Fibroblast of skin of abdomen (primary cell): ENCODE measurements at regions not wholly inside any gene's neighbourhood (a gene's known extent, or its start where the extent isn't known, plus 50 kb on each side); places are given as distances from the start of the nearest gene placed in this dataset.

Source experiments
- DNase-seq: peaks from one replicate; pipeline ENCODE4 v3.0.0-alpha.2; 2013

DNA sequence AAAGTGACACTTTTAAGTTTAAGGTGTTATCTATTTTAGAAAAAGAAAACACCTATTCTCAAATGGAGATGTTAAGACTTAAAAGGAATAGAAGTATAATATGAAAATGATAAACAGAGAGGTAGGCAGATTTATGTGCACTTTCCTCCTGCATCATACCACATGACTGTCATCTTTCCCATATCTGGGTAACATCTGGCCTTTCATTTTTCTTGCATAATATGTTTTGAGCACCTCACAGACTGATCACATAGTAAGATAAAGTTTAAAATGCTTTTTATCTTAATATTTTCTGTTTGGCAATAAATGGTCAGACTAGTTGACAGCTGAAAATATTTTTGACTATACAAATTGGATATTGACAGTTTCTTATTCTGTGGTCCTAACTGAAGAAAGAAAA, 1852.1 kb upstream of the PIK3C3 start:
- DNase-seq = no peak

DNA sequence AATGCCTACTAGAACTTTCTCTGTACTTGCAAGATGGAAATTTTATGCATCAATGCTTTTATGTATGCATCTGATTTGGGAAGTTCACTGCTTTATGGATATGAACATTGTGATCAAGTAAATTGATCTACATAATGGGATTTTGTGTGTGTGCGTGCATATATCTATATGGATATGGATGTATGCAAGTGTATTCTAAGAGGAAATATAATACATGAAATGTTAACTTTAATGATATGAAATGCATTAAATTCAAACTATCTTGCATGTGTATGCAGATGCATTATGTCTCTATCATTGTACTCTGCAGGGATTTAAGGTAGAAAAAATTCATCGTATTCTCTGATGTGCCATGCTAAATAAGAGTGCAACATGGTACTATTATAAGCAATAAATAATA, 1855.4 kb upstream of the PIK3C3 start:
- DNase-seq = no peak

- peak; percentile 5 for DNase-seq
Measured at GRCh38 chr18:40096675-40097074, 1858.4 kb upstream of the PIK3C3 start.

GRCh38 chr18:40094441-40094840, 1860.6 kb upstream of the PIK3C3 start:
- peak; percentile 31 for DNase-seq

GRCh38 chr18:40088130-40088529, 1866.9 kb upstream of the PIK3C3 start:
- no peak for DNase-seq

- no peak for DNase-seq
Measured at GRCh38 chr18:40079786-40080185, 1875.2 kb upstream of the PIK3C3 start.

GRCh38 chr18:40075616-40076015, 1879.4 kb upstream of the PIK3C3 start:
- DNase-seq = no peak

DNA sequence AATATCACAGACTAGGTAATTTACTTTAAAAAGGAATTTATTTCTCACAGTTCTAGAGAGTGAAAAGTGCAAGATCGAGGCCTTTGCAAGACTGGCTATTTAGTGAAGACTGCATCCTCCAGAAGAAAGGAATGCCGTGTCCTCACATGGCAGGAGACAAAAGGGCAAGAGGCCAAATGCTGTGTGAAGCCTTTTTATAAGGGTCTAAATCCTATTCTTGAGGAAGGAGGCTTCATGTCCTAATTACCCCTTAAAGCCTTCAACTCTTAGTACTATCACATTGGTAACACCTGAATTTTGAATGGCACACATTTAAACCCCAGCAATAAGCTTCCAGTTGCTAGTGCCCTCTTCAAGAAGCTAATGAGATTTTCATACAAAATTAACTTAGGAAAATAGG, 1882.3 kb upstream of the PIK3C3 start:
- DNase-seq = no peak

GRCh38 chr18:40066368-40066767, 1888.7 kb upstream of the PIK3C3 start:
- DNase-seq = no peak

- no peak for DNase-seq
Measured at GRCh38 chr18:40063488-40063887, 1891.5 kb upstream of the PIK3C3 start.

GRCh38 chr18:40061086-40061485, 1893.9 kb upstream of the PIK3C3 start:
- no peak for DNase-seq

- no peak for DNase-seq
Measured at GRCh38 chr18:40060562-40060961, 1894.5 kb upstream of the PIK3C3 start.

GRCh38 chr18:40058811-40059570, 1896.0 kb upstream of the PIK3C3 start:
- no peak for DNase-seq

DNA sequence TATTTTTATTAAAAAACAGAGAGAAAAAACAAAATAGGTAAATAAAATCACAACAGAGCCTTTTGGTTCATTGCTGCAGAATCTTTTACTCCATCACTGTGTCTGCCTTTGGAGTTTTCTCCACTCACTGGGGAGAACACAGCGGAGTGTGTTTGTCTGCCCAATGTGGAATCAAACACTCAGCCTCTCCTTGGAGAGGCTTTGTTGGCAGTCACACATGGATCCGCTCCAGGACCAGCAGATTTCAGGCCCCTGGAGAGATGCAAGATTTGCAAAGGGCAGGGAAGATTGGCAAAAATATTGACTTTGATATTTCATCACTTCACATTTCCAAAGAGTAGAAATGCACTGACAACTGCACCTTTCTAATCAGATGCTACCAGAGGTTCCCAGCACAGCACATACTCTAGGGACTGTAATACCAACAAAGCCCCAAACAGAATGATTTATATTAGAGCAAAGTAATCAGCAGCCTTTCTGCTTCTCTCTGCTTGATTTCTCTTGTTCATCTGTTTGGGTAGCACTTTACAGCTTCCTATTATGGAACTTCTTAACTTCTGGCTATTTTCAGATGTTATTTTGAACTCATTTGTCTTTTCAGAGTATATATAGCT, 1898.8 kb upstream of the PIK3C3 start:
- DNase-seq = no peak

DNA sequence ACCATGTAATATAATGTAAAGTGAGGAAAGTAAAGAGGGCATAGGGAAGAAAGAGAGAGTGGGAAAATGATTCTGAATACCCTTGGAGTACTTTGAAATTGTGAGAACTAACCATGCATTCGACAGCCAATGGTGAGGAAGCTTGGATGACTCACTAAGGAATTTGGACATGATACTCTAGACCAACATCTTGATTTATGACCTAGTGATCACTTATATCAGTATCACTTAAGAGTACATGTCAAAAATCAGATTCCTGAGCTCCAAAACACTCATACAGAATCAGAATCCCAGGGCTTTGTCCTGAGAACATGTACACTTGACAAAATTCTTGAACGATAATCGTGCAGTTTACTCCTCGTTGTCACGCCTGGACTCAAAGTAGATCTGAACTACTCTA, 1899.8 kb upstream of the PIK3C3 start:
- peak; percentile 2 for DNase-seq

GRCh38 chr18:40049716-40050115, 1905.3 kb upstream of the PIK3C3 start:
- no peak for DNase-seq

DNA sequence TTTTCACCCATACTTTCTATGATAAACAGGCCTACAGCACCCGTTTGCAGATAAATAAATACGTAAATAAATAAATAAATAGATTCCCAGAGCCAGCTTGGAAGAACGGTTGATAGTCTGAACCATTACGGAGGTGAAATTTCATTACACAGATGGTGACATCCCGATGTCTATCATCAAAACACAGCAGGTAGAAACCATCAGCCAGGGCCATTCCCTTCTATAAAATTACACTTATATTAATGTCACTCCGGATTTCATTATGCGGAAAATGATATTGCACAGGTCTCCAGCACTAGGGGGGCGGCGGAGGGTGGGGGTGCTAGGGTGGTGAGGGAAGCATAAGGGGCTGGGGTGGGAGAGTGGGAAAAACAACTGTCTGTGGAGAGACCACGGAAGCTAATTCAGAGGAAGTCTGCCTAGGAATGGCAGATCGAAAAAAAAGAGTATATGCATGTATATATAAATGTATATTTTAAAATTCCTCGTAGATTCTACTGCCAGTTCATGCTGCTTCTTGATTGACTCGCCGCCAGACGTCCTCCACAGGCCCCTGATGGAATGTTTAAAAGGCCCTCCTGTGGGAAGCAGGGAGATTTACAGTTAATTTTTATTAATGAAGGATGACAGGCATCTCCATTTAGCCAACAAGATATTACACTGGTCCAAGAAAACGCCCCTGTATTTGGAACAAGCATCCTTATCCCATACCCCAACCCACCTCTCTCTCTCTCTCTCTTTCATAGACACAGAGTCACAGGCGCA, 1906.0 kb upstream of the PIK3C3 start:
- DNase-seq = no peak

- DNase-seq = no peak
Measured at GRCh38 chr18:40048253-40048652, 1906.8 kb upstream of the PIK3C3 start.

- no peak for DNase-seq
Measured at GRCh38 chr18:40046596-40046995, 1908.4 kb upstream of the PIK3C3 start.

DNA sequence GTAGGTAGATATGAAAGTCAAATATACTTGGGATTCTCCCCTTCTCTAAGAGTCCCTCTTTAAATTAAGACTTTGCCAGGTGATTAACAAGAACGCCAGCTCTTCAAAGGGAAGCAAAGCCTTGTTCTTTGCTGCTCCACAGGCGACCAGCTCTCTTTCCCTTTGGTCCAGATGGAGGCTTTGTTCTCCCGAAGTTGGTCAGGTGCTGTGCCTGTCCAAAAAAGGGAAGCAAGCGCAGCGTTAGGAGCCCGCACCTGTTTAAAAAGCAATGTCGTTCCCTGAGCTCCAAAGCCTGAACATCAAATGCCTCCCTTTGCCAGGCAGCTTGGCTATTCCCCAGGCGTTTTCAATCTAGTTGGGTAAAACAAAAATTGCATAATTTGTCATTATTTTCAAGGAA, 1913.1 kb upstream of the PIK3C3 start:
- DNase-seq = no peak

DNA sequence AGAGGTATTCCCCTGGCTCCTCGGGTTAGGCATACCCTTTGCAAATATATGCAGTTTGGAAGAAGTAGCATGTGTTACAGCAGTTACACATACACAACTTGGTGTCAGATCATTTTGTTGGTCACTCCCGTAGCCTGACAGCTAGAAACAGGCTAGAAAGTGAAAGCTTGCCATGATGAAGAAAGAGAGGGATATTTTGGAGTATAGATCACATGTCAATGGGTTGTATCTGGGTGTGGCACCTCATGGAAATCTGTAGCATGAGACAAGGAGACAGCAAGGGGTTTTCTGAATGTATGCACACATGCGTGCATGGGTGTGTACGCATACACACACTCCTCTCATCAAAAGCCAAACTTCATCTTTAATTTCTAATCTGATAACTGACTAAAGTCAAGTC, 1914.5 kb upstream of the PIK3C3 start:
- DNase-seq = no peak

GRCh38 chr18:40037356-40037755, 1917.7 kb upstream of the PIK3C3 start:
- DNase-seq = no peak

DNA sequence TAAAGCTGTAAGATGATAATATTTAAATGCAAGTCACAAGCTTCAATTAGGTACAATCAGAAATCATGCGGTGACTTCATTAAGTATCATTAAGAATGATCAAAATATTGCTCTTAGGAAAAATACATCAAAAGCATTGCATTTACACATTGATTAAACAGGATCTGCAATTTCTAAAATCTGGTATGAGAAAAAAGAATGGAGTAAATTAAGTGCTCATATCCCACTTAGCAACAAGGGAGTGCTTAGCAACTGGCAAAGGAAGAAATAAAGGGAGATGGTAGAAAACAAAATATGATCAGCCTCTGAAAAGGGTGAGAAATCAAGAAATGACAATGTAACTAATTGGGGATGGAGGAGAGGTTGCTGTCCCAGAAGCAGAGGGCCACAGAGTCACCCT, 1918.2 kb upstream of the PIK3C3 start:
- DNase-seq = no peak

GRCh38 chr18:40035966-40036365, 1919.1 kb upstream of the PIK3C3 start:
- DNase-seq = no peak
